Neuronal stem cell (in vitro differentiated cells): ENCODE measurements at regions not wholly inside any gene's neighbourhood (a gene's known extent, or its start where the extent isn't known, plus 50 kb on each side); places are given as distances from the start of the nearest gene placed in this dataset.
"Not testable (repeated sequence)": the region's sequence is repeated elsewhere in the genome, so short reads cannot be mapped to it uniquely, and the experiment has no call there.

Experiments used
- DNase-seq: peaks from one replicate; pipeline ENCODE4 v3.0.0-alpha.2; 2013; ENCODE audit warnings: low spot score
- H2AFZ ChIP-seq: one replicate; pipeline ENCODE4 v1.6.1; 2013; ENCODE audit warnings: mild to moderate bottlenecking, low read length, inconsistent platforms
- H2AK5ac ChIP-seq: 2 replicates; pipeline ENCODE4 v1.6.1; 2013; ENCODE audit warnings: low read depth, mild to moderate bottlenecking, inconsistent platforms, low read length, moderate library complexity, mixed read lengths
- H2BK120ac ChIP-seq: 2 replicates; pipeline ENCODE4 v1.6.1; 2013; ENCODE audit warnings: low read depth, mild to moderate bottlenecking, inconsistent platforms, low read length, moderate library complexity, mixed read lengths
- H2BK12ac ChIP-seq: one replicate; pipeline ENCODE4 v1.6.1; 2013; ENCODE audit warnings: low read length, inconsistent platforms
- H2BK15ac ChIP-seq: 2 replicates; pipeline ENCODE4 v1.6.1; 2013; ENCODE audit warnings: mild to moderate bottlenecking, low read length, inconsistent platforms, mixed read lengths
- H2BK5ac ChIP-seq: one replicate; pipeline ENCODE4 v1.6.1; 2013; ENCODE audit warnings: inconsistent platforms, mild to moderate bottlenecking, low read length, moderate library complexity
- H3K14ac ChIP-seq: one replicate; pipeline ENCODE4 v1.6.1; 2013; ENCODE audit warnings: low read length, inconsistent platforms
- H3K18ac ChIP-seq: 2 replicates; pipeline ENCODE4 v1.6.1; 2013; ENCODE audit warnings: low read length, inconsistent platforms
- H3K23ac ChIP-seq: 2 replicates; pipeline ENCODE4 v1.6.1; 2013; ENCODE audit warnings: low read depth, mild to moderate bottlenecking, mixed read lengths, low read length, inconsistent platforms; ENCODE audit not compliant: poor library complexity
- H3K27ac ChIP-seq: replicated peaks from 3 replicates; pipeline ENCODE4 v1.5.1; 2013; ENCODE audit warnings: low read length, inconsistent platforms
- H3K27me3 ChIP-seq, 3 experiments: 2 replicates each; pipeline ENCODE4 v1.6.1; 2013; ENCODE audit warnings: low read length in 3 of 3, mild to moderate bottlenecking in 2 of 3, inconsistent platforms in 1 of 3, low read depth in 1 of 3, mixed read lengths in 1 of 3, moderate library complexity in 1 of 3; ENCODE audit not compliant: control insufficient read depth in 3 of 3, insufficient read depth in 3 of 3
- H3K36me3 ChIP-seq, 2 donors: replicated peaks in 1 of 2; 2 replicates each; pipeline ENCODE4 v1.6.1; 2013; ENCODE audit warnings: low read length in 2 of 2; ENCODE audit not compliant: control insufficient read depth in 2 of 2, insufficient read depth in 2 of 2
- H3K4ac ChIP-seq: 2 replicates; pipeline ENCODE4 v1.6.1; 2013; ENCODE audit warnings: inconsistent platforms, mild to moderate bottlenecking, low read length, moderate library complexity
- H3K4me1 ChIP-seq, 2 donors: 1 replicate in 1 of 2; 2 replicates in 1 of 2; pipeline ENCODE4 v1.6.1; 2013; ENCODE audit warnings: low read length in 2 of 2, low read depth in 1 of 2; ENCODE audit not compliant: control insufficient read depth in 2 of 2, insufficient read depth in 1 of 2
- H3K4me2 ChIP-seq: one replicate; pipeline ENCODE4 v1.6.1; 2013; ENCODE audit warnings: mild to moderate bottlenecking, low read length, inconsistent platforms; ENCODE audit not compliant: insufficient read depth, poor library complexity, severe bottlenecking
- H3K4me3 ChIP-seq, 2 donors: 2 replicates each; pipeline ENCODE4 v1.5.1; 2013; ENCODE audit warnings: low read length in 2 of 2, mild to moderate bottlenecking in 2 of 2, inconsistent platforms in 1 of 2, moderate library complexity in 1 of 2
- H3K79me1 ChIP-seq: one replicate; pipeline ENCODE4 v1.6.1; 2013; ENCODE audit warnings: low read depth, mild to moderate bottlenecking, inconsistent platforms, low read length, moderate library complexity
- H3K9ac ChIP-seq: one replicate; pipeline ENCODE4 v1.6.1; 2013; ENCODE audit warnings: mild to moderate bottlenecking, low read depth, low read length, inconsistent platforms; ENCODE audit not compliant: poor library complexity
- H3K9me3 ChIP-seq, 2 donors: replicated peaks in 1 of 2; 2 replicates each; pipeline versions ENCODE3 to v1.6.1; 2013; ENCODE audit warnings: low read length in 2 of 2, mild to moderate bottlenecking in 2 of 2, inconsistent platforms in 1 of 2, low read depth in 1 of 2, mixed read lengths in 1 of 2, moderate library complexity in 1 of 2; ENCODE audit not compliant: control insufficient read depth in 2 of 2, insufficient read depth in 1 of 2
- H4K8ac ChIP-seq: one replicate; pipeline ENCODE4 v1.6.1; 2013; ENCODE audit warnings: low read depth, mild to moderate bottlenecking, inconsistent platforms, low read length, moderate library complexity
- H4K91ac ChIP-seq: one replicate; pipeline ENCODE4 v1.6.1; 2013; ENCODE audit warnings: low read length, low read depth, mild to moderate bottlenecking, inconsistent platforms; ENCODE audit not compliant: poor library complexity
- WGBS, 2 donors: extraction: QIAGEN DNeasy Blood & Tissue Kit; methylation state at CpG; one replicate each; pipeline ENCODE4 v1.1.7; 2013; ENCODE audit warnings: missing lambda C conversion rate in 2 of 2, mixed read lengths in 1 of 2; ENCODE audit not compliant: insufficient read length in 2 of 2, insufficient replicate concordance in 1 of 2; ENCODE audit errors: extremely low coverage in 2 of 2; 5-methylcytosine and 5-hydroxymethylcytosine counted together

GRCh38 chr3:18208856-18209255 is 216.3 kb downstream of the SATB1 start:
- Histone ChIP-seq H2AK5ac (no peak overlapping the region), H3K14ac (no peak overlapping the region), H2BK120ac (no peak overlapping the region), H3K23ac (no peak overlapping the region), H3K4me1 (no peaks in the 10 kb centered on the region), H2BK5ac (no peak overlapping the region), H3K27ac (no peak overlapping the region), H3K18ac (no peak overlapping the region), H3K27me3 (no peaks in the 10 kb centered on the region), H3K4me3 (no peak overlapping the region), H4K8ac (no peak overlapping the region), H3K36me3 (no peaks in the 10 kb centered on the region), H3K9me3 (no peaks in the 10 kb centered on the region), H4K91ac (no peak overlapping the region), H2AFZ (no peak overlapping the region), H3K9ac (no peak overlapping the region), H2BK12ac (no peak overlapping the region), H2BK15ac (no peak overlapping the region), H3K4ac (no peak overlapping the region), H3K4me2 (no peak overlapping the region), H3K79me1 (no peaks in the 10 kb centered on the region)
- no peak for DNase-seq
- no CpG with 5 or more reads among the region's 3 CpGs for WGBS, 2 donors

- Histone ChIP-seq H3K9me3 (no peaks in the 10 kb centered on the region), H4K91ac (no peak overlapping the region), H3K14ac (no peak overlapping the region), H3K4me1 (no peaks in the 10 kb centered on the region), H3K79me1 (no peaks in the 10 kb centered on the region), H3K4me3 (no peak overlapping the region), H2AFZ (no peak overlapping the region), H3K18ac (no peak overlapping the region), H2BK5ac (no peak overlapping the region), H2BK120ac (no peak overlapping the region), H2AK5ac (no peak overlapping the region), H3K23ac (no peak overlapping the region), H3K36me3 (no peaks in the 10 kb centered on the region), H3K9ac (no peak overlapping the region), H2BK12ac (no peak overlapping the region), H3K4me2 (no peak overlapping the region), H4K8ac (no peak overlapping the region), H2BK15ac (no peak overlapping the region), H3K27ac (no peak overlapping the region), H3K27me3 (no peaks in the 10 kb centered on the region), H3K4ac (no peak overlapping the region)
- no CpG with 5 or more reads among the region's 2 CpGs for WGBS, 2 donors
- DNase-seq: no peak
Observed at GRCh38 chr3:18208091-18208490, 217.0 kb downstream of the SATB1 start.

- Histone ChIP-seq H3K9me3 (no peaks in the 10 kb centered on the region), H3K4ac (no peak overlapping the region), H3K4me2 (no peak overlapping the region), H2AK5ac (no peak overlapping the region), H3K18ac (no peak overlapping the region), H3K9ac (no peak overlapping the region), H4K8ac (no peak overlapping the region), H2BK120ac (no peak overlapping the region), H3K79me1 (no peaks in the 10 kb centered on the region), H3K23ac (no peak overlapping the region), H3K4me3 (no peak overlapping the region), H3K27ac (no peak overlapping the region), H3K4me1 (no peaks in the 10 kb centered on the region), H2BK15ac (no peak overlapping the region), H3K27me3 (no peaks in the 10 kb centered on the region), H3K36me3 (no peaks in the 10 kb centered on the region), H3K14ac (no peak overlapping the region), H2BK5ac (no peak overlapping the region), H2BK12ac (no peak overlapping the region), H4K91ac (no peak overlapping the region), H2AFZ (no peak overlapping the region)
- DNase-seq: no peak
- no CpG with 5 or more reads among the region's 3 CpGs for WGBS, 2 donors
Observed at GRCh38 chr3:18207226-18207625, 217.9 kb downstream of the SATB1 start.

- not testable (repeated sequence) for H3K4ac ChIP-seq, H3K14ac ChIP-seq, H2AK5ac ChIP-seq, H3K9me3 ChIP-seq, H3K4me2 ChIP-seq, H2BK15ac ChIP-seq, H3K27me3 ChIP-seq, H4K91ac ChIP-seq, H3K36me3 ChIP-seq, H2BK5ac ChIP-seq, H3K79me1 ChIP-seq, H3K18ac ChIP-seq, H3K27ac ChIP-seq, H2BK120ac ChIP-seq, H3K9ac ChIP-seq, H3K23ac ChIP-seq, DNase-seq, H3K4me1 ChIP-seq, H2BK12ac ChIP-seq, H4K8ac ChIP-seq, H2AFZ ChIP-seq, H3K4me3 ChIP-seq
- WGBS, 2 donors: no CpG with 5 or more reads among the region's 9 CpGs
Observed at GRCh38 chr3:18205701-18206100, 219.4 kb downstream of the SATB1 start.
